ENCODE measurements at regions not wholly inside any gene's neighbourhood (a gene's known extent, or its start where the extent isn't known, plus 50 kb on each side); places are given as distances from the start of the nearest gene placed in this dataset.

GRCh38 chr6:40152196-40152595 lies 217.9 kb upstream of the MOCS1 start:
- Mint-ChIP-seq H3K36me3 (ENCODE audit: unreplicated experiment) (no peaks in the 10 kb centered on the region), H3K9me3 (ENCODE audit: unreplicated experiment) (no peaks in the 10 kb centered on the region)

GRCh38 chr6:40148882-40149573 lies 214.8 kb upstream of the MOCS1 start:
- H3K9me3 Mint-ChIP-seq (ENCODE audit: unreplicated experiment) = no peaks in the 10 kb centered on the region
- H3K27me3 Mint-ChIP-seq (ENCODE audit: unreplicated experiment) = peaks cover 2% of the 10 kb centered on the region
- no peak overlapping the region for H3K27ac Mint-ChIP-seq (ENCODE audit: unreplicated experiment)
- TF ChIP-seq, protein P1, sequence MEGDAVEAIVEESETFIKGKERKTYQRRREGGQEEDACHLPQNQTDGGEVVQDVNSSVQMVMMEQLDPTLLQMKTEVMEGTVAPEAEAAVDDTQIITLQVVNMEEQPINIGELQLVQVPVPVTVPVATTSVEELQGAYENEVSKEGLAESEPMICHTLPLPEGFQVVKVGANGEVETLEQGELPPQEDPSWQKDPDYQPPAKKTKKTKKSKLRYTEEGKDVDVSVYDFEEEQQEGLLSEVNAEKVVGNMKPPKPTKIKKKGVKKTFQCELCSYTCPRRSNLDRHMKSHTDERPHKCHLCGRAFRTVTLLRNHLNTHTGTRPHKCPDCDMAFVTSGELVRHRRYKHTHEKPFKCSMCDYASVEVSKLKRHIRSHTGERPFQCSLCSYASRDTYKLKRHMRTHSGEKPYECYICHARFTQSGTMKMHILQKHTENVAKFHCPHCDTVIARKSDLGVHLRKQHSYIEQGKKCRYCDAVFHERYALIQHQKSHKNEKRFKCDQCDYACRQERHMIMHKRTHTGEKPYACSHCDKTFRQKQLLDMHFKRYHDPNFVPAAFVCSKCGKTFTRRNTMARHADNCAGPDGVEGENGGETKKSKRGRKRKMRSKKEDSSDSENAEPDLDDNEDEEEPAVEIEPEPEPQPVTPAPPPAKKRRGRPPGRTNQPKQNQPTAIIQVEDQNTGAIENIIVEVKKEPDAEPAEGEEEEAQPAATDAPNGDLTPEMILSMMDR (IDR thresholded peaks at IDR 0.05; ENCODE audit: partially characterized antibody, unreplicated experiment) = no peak
- DNase-seq = no peak
- H3K4me3 Mint-ChIP-seq (ENCODE audit: unreplicated experiment) = no peak overlapping the region
- H3K4me1 Mint-ChIP-seq (ENCODE audit: low read depth, unreplicated experiment) = no peaks in the 10 kb centered on the region
- no peaks in the 10 kb centered on the region for H3K36me3 Mint-ChIP-seq (ENCODE audit: unreplicated experiment)

More at GRCh38 chr6:40152196-40152595, 217.9 kb upstream of the MOCS1 start:
- peaks cover 8% of the 10 kb centered on the region for H3K27me3 Mint-ChIP-seq (ENCODE audit: unreplicated experiment)
- no peaks in the 10 kb centered on the region for H3K4me1 Mint-ChIP-seq (ENCODE audit: low read depth, unreplicated experiment)
- TF ChIP-seq, protein P1 (IDR thresholded peaks at IDR 0.05; ENCODE audit: partially characterized antibody, unreplicated experiment) = no peak
- no peak overlapping the region for H3K4me3 Mint-ChIP-seq (ENCODE audit: unreplicated experiment)
- H3K27ac Mint-ChIP-seq (ENCODE audit: unreplicated experiment) = no peak overlapping the region
- no peak for DNase-seq

- Mint-ChIP-seq H3K4me3 (ENCODE audit: unreplicated experiment) (no peak overlapping the region), H3K27ac (ENCODE audit: unreplicated experiment) (no peak overlapping the region), H3K27me3 (ENCODE audit: unreplicated experiment) (peaks cover 2% of the 10 kb centered on the region), H3K9me3 (ENCODE audit: unreplicated experiment) (no peaks in the 10 kb centered on the region), H3K4me1 (ENCODE audit: low read depth, unreplicated experiment) (no peaks in the 10 kb centered on the region), H3K36me3 (ENCODE audit: unreplicated experiment) (no peaks in the 10 kb centered on the region)
- TF ChIP-seq, protein P1 (IDR thresholded peaks at IDR 0.05; ENCODE audit: partially characterized antibody, unreplicated experiment) = no peak
- no peak for DNase-seq
These were observed 212.6 kb upstream of the MOCS1 start for GRCh38 chr6:40146902-40147301.

- H3K27me3 Mint-ChIP-seq (ENCODE audit: unreplicated experiment) = no peaks in the 10 kb centered on the region
- H3K27ac Mint-ChIP-seq (ENCODE audit: unreplicated experiment) = no peak overlapping the region
- no peaks in the 10 kb centered on the region for H3K4me1 Mint-ChIP-seq (ENCODE audit: low read depth, unreplicated experiment)
- TF ChIP-seq, protein P1 (IDR thresholded peaks at IDR 0.05; ENCODE audit: partially characterized antibody, unreplicated experiment) = no peak
- H3K4me3 Mint-ChIP-seq (ENCODE audit: unreplicated experiment) = no peak overlapping the region
- DNase-seq = no peak
- H3K9me3 Mint-ChIP-seq (ENCODE audit: unreplicated experiment) = no peaks in the 10 kb centered on the region
- H3K36me3 Mint-ChIP-seq (ENCODE audit: unreplicated experiment) = no peaks in the 10 kb centered on the region
These were observed 205.2 kb upstream of the MOCS1 start for GRCh38 chr6:40139447-40139846.

GRCh38 chr6:40138273-40138720 lies 204.0 kb upstream of the MOCS1 start:
- Mint-ChIP-seq H3K27ac (ENCODE audit: unreplicated experiment) (no peak overlapping the region), H3K27me3 (ENCODE audit: unreplicated experiment) (no peaks in the 10 kb centered on the region), H3K4me1 (ENCODE audit: low read depth, unreplicated experiment) (no peaks in the 10 kb centered on the region), H3K36me3 (ENCODE audit: unreplicated experiment) (no peaks in the 10 kb centered on the region), H3K4me3 (ENCODE audit: unreplicated experiment) (no peak overlapping the region), H3K9me3 (ENCODE audit: unreplicated experiment) (no peaks in the 10 kb centered on the region)
- DNase-seq = no peak
- TF ChIP-seq, protein P1 (IDR thresholded peaks at IDR 0.05; ENCODE audit: partially characterized antibody, unreplicated experiment) = no peak
